Renal cortex interstitium (tissue), 11 donors: ENCODE measurements at regions not wholly inside any gene's neighbourhood (a gene's known extent, or its start where the extent isn't known, plus 50 kb on each side); places are given as distances from the start of the nearest gene placed in this dataset.
"Not testable (repeated sequence)": the region's sequence is repeated elsewhere in the genome, so short reads cannot be mapped to it uniquely, and the experiment has no call there.

Experiments
- DNase-seq, 11 donors: peaks; one replicate each; pipeline ENCODE4 v3.0.0-alpha.2; 2013; ENCODE audit warnings: low read depth in 9 of 11, low spot score in 4 of 11; ENCODE audit errors: extremely low read depth in 1 of 11

DNA sequence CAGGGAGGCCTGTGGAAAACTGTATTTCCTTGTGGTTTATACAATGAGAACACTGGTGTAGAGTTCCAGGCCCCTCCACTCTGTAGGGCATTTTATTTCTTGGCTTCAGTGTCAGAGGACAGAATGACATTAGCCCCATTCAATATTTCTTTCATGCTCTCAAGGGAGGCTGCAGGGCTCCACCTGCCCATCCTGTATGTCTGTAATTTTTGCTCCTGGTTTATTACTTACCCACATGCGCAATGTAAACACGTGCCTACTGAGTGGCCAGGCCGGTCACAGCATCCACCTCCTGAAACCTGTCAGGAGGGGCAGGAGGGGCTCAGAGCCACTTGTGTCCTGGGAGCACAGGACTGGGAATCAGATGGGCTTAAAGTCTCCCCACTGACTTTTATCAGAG, 82.4 kb downstream of the GADD45G start:
- no peak for DNase-seq

DNA sequence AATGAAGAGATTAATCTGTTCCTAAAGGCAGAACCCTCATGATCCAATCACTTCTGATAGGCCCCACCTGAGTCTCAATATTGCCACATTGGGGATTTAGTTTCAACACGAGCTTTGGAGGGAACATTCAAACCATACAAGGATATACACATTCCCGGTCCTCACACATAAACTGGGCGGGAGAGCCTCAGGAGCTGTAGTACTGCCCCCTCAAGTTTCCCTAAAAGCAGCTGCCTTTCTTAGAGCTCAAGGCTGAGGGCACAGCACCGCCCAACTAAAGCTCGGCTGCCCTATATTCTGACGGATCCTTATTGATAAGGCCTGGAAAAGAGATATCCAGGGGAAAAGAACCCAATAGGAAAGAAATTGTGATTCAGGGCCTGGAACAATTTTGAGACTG, 83.0 kb downstream of the GADD45G start:
- no peak for DNase-seq

DNA sequence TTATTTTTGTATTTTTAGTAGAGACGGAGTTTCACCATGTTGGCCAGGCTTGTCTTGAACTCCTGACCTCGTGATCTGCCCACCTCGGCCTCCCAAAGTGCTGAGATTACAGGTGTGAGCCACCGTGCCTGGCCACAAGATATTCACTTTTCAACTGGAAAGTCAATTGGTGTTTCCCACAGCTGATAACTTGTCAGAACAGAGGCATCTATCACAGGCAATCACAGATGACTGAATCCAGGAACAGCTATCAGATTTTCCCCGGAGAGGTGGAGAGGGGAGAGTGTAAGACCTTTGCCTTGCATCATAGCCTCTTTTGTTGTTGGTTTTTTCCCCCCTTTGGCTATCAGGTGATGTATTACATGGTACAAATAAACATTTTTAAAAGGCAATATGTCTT, 84.5 kb downstream of the GADD45G start:
- not testable (repeated sequence) for DNase-seq

- DNase-seq: no peak
Measured at GRCh38 chr9:89690334-89690912, 85.6 kb downstream of the GADD45G start.

GRCh38 chr9:89695441-89695891, 90.7 kb downstream of the GADD45G start:
- no peak for DNase-seq

- DNase-seq: not testable (repeated sequence)
Measured at GRCh38 chr9:89695979-89696378, 91.2 kb downstream of the GADD45G start.

GRCh38 chr9:89696780-89697179, 92.0 kb downstream of the GADD45G start:
- DNase-seq: no peak

GRCh38 chr9:89697553-89697952, 92.7 kb downstream of the GADD45G start:
- no peak for DNase-seq

GRCh38 chr9:89698411-89699005, 93.7 kb downstream of the GADD45G start:
- no peak for DNase-seq

DNA sequence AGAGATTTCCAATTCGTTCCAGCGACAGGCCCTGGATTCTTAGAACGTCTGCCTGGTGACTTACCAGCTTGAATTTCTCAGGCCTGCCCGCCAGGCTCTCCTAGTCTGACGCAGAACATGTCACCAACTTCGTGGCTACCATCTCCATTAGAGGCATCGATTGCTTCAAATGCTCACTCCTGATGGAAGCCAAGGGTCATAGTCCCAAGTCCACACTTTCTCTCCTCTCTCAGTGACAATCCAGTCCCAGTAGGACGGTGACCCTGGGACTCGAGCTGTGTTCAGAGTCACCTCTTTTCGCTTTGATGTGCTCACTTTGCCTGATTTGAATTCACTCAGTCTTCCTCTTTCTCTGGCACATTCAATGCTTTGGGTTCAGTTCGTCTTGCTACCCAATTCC, 94.8 kb downstream of the GADD45G start:
- DNase-seq: no peak

DNA sequence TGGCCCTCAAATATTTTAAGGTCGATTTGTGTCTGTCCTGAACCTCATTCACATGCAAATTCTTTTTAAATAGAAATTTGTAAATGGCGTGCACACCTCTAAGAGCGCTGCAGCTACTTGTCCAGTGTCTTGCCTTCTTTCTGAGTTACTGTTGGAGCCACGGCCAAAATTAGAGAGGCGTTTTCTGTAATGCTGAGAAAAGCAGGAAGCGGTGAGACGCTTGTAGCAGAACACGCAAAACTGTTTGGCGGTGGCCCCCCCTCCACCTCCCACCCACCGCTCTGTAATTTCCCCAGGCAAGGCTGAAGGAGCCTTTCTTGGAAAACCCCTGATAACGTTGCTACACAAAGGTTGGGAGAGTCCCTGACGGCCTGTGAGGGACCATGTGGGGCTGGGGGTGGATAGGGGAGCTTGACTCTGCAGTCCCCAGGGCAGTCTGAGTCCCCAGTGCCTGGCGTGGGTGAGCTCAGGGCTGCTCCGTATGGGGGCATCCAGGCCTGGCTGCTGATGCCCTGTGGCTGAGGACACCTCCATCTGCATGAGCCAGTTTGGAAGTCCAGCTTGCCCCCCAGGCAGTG, 96.5 kb downstream of the GADD45G start:
- DNase-seq: no peak

DNA sequence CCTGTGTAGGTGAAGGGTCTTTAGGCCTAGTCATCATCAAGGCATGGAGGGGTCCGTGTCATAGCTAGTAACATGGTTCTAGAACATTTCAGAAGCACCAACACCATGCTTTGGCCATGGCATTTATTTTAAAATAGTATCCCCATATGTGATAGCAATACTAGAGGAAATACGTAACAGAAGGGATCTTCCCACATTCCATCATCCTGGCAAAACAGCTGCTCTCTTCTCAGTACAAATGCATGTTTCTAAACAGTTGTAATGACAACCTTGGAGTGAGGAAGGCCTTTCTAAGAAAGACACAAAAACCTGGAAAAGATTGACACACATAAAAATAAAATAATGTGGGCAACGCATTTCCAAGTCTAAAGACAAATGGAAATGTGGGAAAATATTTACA, 97.6 kb downstream of the GADD45G start:
- no peak for DNase-seq

DNA sequence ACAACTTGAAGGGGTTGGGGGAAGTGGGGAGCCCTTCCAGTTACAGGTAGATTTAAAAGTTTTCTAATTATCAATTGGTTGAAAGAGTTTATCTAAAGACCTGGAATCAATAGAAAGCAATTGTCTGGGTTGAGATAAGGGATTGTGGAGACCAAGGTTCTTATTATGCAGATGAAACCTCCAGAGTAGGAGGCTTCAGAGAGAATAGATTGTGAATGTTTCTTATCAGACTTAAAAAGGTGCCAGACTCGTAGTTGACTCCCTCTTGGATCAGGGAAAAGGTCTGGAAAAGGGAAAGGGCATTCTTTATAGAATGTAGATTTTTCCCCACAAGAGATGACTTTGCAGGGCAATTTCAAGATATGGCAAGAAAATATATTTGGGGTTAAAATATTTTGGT, 100.8 kb downstream of the GADD45G start:
- no peak for DNase-seq

DNA sequence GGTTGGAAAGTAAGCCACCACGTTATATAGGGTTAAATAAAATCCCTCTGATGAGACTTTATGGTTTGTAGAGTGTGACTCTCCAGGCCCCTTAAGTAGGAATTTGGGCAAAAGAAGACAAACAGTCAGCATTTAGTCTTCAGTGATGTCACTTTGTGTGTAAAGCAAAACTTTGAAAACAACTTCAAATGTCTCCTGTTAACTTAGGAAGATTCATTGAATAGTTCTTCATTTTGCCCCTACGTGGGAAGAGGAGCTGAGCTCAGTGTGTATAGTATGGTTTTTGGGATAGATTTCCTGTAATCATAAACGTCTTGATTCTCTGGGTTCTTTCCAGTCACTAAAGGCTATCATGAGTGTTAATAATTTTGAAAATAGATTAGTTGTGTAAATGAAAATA, 101.3 kb downstream of the GADD45G start:
- DNase-seq: no peak

DNA sequence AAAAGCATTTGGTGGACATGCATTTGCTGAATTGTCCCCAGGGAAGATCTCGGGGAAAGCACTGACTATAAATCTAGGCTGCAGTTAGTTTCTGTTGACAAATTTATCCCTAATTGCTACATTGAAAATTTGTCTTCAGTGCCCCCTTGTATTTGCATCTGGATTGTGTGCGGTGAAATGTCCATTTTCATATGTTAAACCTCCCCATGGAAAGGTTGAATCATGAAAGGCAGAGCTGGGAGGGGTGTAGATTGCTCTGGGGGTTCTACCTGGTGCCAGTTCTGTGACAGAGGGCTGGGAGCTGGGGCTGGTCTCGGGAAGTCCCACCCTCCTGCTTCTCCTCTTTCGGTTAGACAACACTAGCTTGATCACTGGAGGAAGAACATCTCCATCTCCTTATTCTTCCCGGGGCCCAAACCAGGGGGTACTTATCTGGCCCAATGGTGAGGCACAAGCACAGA, 101.9 kb downstream of the GADD45G start:
- no peak for DNase-seq

- DNase-seq: no peak
Measured at GRCh38 chr9:89710697-89711096, 105.9 kb downstream of the GADD45G start.

DNA sequence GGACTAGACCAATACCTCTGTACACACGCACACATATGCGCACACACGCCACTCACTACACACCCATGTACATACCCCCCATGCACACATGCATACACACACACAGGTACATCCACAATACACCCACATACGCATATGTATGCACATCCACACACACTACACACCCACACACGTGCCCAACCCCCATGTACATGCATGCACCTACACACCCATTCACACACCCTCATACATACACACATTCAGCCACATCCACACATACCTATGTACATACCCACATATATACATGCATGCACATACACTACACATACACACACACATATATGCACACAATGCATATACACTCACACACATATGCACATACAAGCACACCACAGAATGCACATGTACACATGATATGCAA, 107.1 kb downstream of the GADD45G start:
- DNase-seq: no peak

- no peak for DNase-seq
Measured at GRCh38 chr9:89712283-89712682, 107.5 kb downstream of the GADD45G start.

GRCh38 chr9:89714321-89714720, 109.5 kb downstream of the GADD45G start:
- no peak for DNase-seq

- no peak for DNase-seq
Measured at GRCh38 chr9:89715318-89715858, 110.6 kb downstream of the GADD45G start.

DNA sequence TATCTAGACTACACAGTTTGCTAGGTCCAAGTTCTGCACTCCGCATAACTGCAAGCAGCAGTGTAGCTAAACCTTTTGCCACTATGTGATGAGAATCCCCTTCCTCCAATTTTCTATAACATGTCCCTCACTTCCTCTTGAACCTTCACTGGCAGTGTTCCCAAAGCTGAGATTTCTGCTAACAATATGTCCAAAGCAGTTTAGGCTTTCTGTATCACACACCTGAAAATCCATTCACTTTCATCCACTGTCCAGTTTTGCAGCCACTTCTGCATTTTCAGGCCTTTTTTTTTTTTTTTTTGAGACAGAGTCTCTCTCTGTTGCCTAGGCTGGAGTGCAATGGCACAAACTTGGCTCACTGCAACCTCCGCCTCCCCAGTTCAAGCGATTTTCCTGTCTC, 111.1 kb downstream of the GADD45G start:
- no peak for DNase-seq
